ENCODE measurements at regions not wholly inside any gene's neighbourhood (a gene's known extent, or its start where the extent isn't known, plus 50 kb on each side); places are given as distances from the start of the nearest gene placed in this dataset.

GRCh38 chr9:85158512-85158911 is 489.0 kb downstream of the NTRK2 start:
- Mint-ChIP-seq H3K4me3 (no peak overlapping the region), H3K27ac (no peak overlapping the region), H3K9me3 (no peaks in the 10 kb centered on the region), H3K36me3 (no peaks in the 10 kb centered on the region), H3K4me1 (no peaks in the 10 kb centered on the region), H3K27me3 (no peaks in the 10 kb centered on the region)
- no peak for DNase-seq

DNA sequence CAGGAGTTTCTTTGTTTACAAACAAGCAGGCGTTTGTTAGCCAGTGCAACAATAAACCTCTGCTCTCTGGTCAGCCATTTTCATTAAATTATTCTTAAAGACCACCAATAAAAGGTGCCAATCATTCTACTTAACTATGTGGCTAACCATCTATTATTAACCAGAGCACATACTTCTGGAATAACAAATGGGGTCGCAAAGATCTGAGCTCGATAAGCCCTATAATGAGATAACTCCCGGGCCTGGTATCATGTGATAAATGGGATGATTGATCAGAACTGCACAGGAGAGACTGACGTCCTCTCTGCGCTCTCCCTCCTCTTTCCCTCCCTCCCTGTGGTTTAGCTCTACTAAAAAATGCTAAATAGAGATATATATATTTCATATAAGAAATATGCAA is 488.2 kb downstream of the NTRK2 start:
- no peaks in the 10 kb centered on the region for H3K9me3 Mint-ChIP-seq
- no peak overlapping the region for H3K4me3 Mint-ChIP-seq
- DNase-seq = no peak
- no peaks in the 10 kb centered on the region for H3K27me3 Mint-ChIP-seq
- H3K27ac Mint-ChIP-seq = no peak overlapping the region
- H3K4me1 Mint-ChIP-seq = no peaks in the 10 kb centered on the region
- H3K36me3 Mint-ChIP-seq = no peaks in the 10 kb centered on the region

- no peaks in the 10 kb centered on the region for H3K9me3 Mint-ChIP-seq
- H3K36me3 Mint-ChIP-seq = no peaks in the 10 kb centered on the region
- DNase-seq = no peak
- no peaks in the 10 kb centered on the region for H3K27me3 Mint-ChIP-seq
- H3K4me3 Mint-ChIP-seq = no peak overlapping the region
- H3K4me1 Mint-ChIP-seq = no peaks in the 10 kb centered on the region
- H3K27ac Mint-ChIP-seq = no peak overlapping the region
These were observed 487.1 kb downstream of the NTRK2 start for GRCh38 chr9:85156652-85157051.

- Mint-ChIP-seq H3K27ac (no peak overlapping the region), H3K36me3 (no peaks in the 10 kb centered on the region), H3K4me3 (no peak overlapping the region), H3K9me3 (no peaks in the 10 kb centered on the region), H3K4me1 (no peaks in the 10 kb centered on the region), H3K27me3 (peaks cover 2% of the 10 kb centered on the region)
- DNase-seq = no peak
These were observed 485.8 kb downstream of the NTRK2 start for GRCh38 chr9:85155352-85155751.

GRCh38 chr9:85151741-85152140 is 482.2 kb downstream of the NTRK2 start:
- peaks cover 2% of the 10 kb centered on the region for H3K27me3 Mint-ChIP-seq
- no peak overlapping the region for H3K4me3 Mint-ChIP-seq
- no peaks in the 10 kb centered on the region for H3K9me3 Mint-ChIP-seq
- H3K36me3 Mint-ChIP-seq = no peaks in the 10 kb centered on the region
- H3K4me1 Mint-ChIP-seq = no peaks in the 10 kb centered on the region
- DNase-seq = no peak
- H3K27ac Mint-ChIP-seq = no peak overlapping the region

DNA sequence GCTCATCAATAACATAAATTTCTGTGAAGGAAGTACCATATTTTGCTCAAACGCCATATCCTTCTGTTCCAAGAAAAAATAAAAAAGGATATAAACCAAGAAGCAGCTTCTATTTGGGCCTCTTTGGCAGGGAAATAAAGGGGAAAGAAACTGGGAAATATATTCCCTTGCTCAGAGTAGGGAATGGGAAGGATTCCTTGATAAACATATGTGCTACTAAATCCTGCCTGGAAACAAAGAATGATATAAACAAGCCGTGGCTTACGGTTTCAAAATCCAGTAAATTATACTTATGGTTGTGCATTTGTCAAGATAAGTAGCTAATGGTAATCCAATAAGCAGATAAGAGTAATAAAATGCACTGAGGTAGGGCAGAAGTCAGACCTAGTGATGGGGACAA is 481.6 kb downstream of the NTRK2 start:
- DNase-seq = no peak
- Mint-ChIP-seq H3K4me3 (no peak overlapping the region), H3K27me3 (peaks cover 2% of the 10 kb centered on the region), H3K4me1 (no peaks in the 10 kb centered on the region), H3K27ac (no peak overlapping the region), H3K36me3 (no peaks in the 10 kb centered on the region), H3K9me3 (no peaks in the 10 kb centered on the region)

GRCh38 chr9:85147046-85147640 is 477.6 kb downstream of the NTRK2 start:
- Mint-ChIP-seq H3K4me1 (no peaks in the 10 kb centered on the region), H3K36me3 (no peaks in the 10 kb centered on the region), H3K27me3 (peaks cover 2% of the 10 kb centered on the region), H3K9me3 (no peaks in the 10 kb centered on the region), H3K27ac (no peak overlapping the region), H3K4me3 (no peak overlapping the region)
- DNase-seq = no peak

DNA sequence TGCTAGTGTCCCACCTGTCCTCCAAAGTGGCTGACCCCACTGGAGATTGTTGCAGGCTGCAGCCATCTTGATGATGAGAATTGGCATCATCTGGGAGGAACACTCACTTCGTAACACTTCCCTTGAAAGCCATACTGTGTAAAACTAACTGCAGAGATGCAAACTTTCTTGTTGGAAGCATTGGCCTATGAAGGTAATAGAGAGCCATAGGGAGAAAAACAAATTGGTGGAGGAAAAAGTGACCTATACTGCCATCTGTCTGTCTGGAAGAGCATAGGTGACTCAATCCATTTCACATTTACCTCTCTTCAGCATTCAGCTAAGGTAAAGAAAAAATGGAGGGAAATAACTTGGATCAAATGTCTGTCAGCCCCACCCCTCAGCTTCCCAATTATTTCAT is 473.4 kb downstream of the NTRK2 start:
- Mint-ChIP-seq H3K9me3 (no peaks in the 10 kb centered on the region), H3K36me3 (no peaks in the 10 kb centered on the region), H3K4me3 (no peak overlapping the region), H3K27me3 (peaks cover 4% of the 10 kb centered on the region), H3K4me1 (no peaks in the 10 kb centered on the region), H3K27ac (no peak overlapping the region)
- no peak for DNase-seq

GRCh38 chr9:85142496-85142911 is 473.0 kb downstream of the NTRK2 start:
- Mint-ChIP-seq H3K9me3 (no peaks in the 10 kb centered on the region), H3K36me3 (no peaks in the 10 kb centered on the region), H3K27me3 (peaks cover 4% of the 10 kb centered on the region), H3K27ac (no peak overlapping the region), H3K4me3 (no peak overlapping the region), H3K4me1 (no peaks in the 10 kb centered on the region)
- DNase-seq = no peak

GRCh38 chr9:85137696-85138095 is 468.2 kb downstream of the NTRK2 start:
- no peak overlapping the region for H3K27ac Mint-ChIP-seq
- no peaks in the 10 kb centered on the region for H3K4me1 Mint-ChIP-seq

DNA sequence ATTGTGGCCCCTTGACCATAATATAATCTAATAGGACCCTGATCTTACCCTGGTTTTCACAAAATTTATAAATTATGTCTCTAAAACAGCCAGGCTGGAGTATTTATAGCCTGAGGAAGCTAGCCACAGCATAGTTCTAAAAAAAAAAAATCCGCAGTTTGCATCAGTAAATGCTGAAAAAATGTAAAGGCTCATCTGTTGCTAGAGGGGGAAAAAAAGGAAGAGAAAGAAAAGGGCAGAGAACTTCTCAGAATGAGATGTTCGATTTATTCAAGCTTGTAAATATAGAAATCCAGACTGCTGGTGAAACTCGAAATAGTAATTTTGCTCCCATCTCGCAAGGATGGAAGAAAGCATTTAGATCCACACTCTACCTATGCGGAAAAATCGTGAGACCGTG is 467.5 kb downstream of the NTRK2 start:
- no peak overlapping the region for H3K4me3 Mint-ChIP-seq
- no peak overlapping the region for H3K27ac Mint-ChIP-seq
- H3K9me3 Mint-ChIP-seq = peaks cover 7% of the 10 kb centered on the region
- H3K36me3 Mint-ChIP-seq = no peaks in the 10 kb centered on the region
- no peaks in the 10 kb centered on the region for H3K4me1 Mint-ChIP-seq
- H3K27me3 Mint-ChIP-seq = peaks cover 11% of the 10 kb centered on the region
- no peak for DNase-seq

More at GRCh38 chr9:85137696-85138095, 468.2 kb downstream of the NTRK2 start:
- Mint-ChIP-seq H3K4me3 (no peak overlapping the region), H3K27me3 (peaks cover 11% of the 10 kb centered on the region), H3K9me3 (peaks cover 4% of the 10 kb centered on the region), H3K36me3 (no peaks in the 10 kb centered on the region)
- no peak for DNase-seq

DNA sequence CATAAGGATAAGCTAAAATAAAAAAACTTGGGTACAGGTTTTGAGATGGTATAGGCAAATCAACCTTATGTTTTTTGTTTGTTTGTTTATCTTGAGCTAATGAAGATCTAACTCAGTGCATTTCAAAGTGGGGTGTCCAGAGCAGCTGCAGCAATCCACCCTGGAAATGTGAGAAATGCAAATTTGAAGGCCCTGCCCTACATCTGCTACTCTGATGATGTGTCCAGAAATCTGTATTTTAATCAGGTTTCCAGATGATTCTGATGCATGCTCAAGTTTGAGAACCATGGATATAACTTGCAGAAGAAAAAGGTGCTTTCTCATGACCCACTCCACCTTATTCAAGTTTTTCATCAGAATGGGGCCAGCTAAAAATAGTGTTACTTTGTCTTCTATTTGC is 467.0 kb downstream of the NTRK2 start:
- peaks cover 11% of the 10 kb centered on the region for H3K27me3 Mint-ChIP-seq
- peaks cover 8% of the 10 kb centered on the region for H3K9me3 Mint-ChIP-seq
- H3K27ac Mint-ChIP-seq = no peak overlapping the region

GRCh38 chr9:85130764-85131163 is 461.2 kb downstream of the NTRK2 start:
- Mint-ChIP-seq H3K27ac (no peak overlapping the region), H3K9me3 (peaks cover 7% of the 10 kb centered on the region), H3K36me3 (no peaks in the 10 kb centered on the region), H3K27me3 (no peaks in the 10 kb centered on the region), H3K4me1 (no peaks in the 10 kb centered on the region), H3K4me3 (no peak overlapping the region)
- DNase-seq = no peak

More for the DNA sequence above, 467.0 kb downstream of the NTRK2 start:
- H3K4me3 Mint-ChIP-seq = no peak overlapping the region
- no peaks in the 10 kb centered on the region for H3K36me3 Mint-ChIP-seq
- DNase-seq = no peak
- no peaks in the 10 kb centered on the region for H3K4me1 Mint-ChIP-seq

GRCh38 chr9:85130260-85130659 is 460.7 kb downstream of the NTRK2 start:
- no peaks in the 10 kb centered on the region for H3K4me1 Mint-ChIP-seq
- peaks cover 6% of the 10 kb centered on the region for H3K9me3 Mint-ChIP-seq
- H3K27me3 Mint-ChIP-seq = no peaks in the 10 kb centered on the region
- no peak overlapping the region for H3K27ac Mint-ChIP-seq
- no peaks in the 10 kb centered on the region for H3K36me3 Mint-ChIP-seq
- DNase-seq = no peak
- no peak overlapping the region for H3K4me3 Mint-ChIP-seq

GRCh38 chr9:85129514-85129913 is 460.0 kb downstream of the NTRK2 start:
- H3K27me3 Mint-ChIP-seq = no peaks in the 10 kb centered on the region
- H3K27ac Mint-ChIP-seq = no peak overlapping the region
- no peak overlapping the region for H3K4me3 Mint-ChIP-seq
- DNase-seq = no peak
- H3K9me3 Mint-ChIP-seq = peaks cover 7% of the 10 kb centered on the region
- H3K4me1 Mint-ChIP-seq = no peaks in the 10 kb centered on the region
- H3K36me3 Mint-ChIP-seq = no peaks in the 10 kb centered on the region

- Mint-ChIP-seq H3K4me3 (no peak overlapping the region), H3K4me1 (no peaks in the 10 kb centered on the region), H3K36me3 (no peaks in the 10 kb centered on the region), H3K27me3 (peaks cover 13% of the 10 kb centered on the region), H3K9me3 (no peaks in the 10 kb centered on the region), H3K27ac (no peak overlapping the region)
- DNase-seq = no peak
These were observed 449.6 kb downstream of the NTRK2 start for GRCh38 chr9:85118990-85119755.

Measured in activated naive CD8-positive, alpha-beta T cell treated with anti-CD3 and anti-CD28 coated beads for 36 hours (primary cell).